Bronchial epithelial cell (primary cell): ENCODE measurements at regions not wholly inside any gene's neighbourhood (a gene's known extent, or its start where the extent isn't known, plus 50 kb on each side); places are given as distances from the start of the nearest gene placed in this dataset.

ENCODE experiments used
- DNase-seq: peaks from one replicate; pipeline ENCODE4 v3.0.0-alpha.2; 2010; ENCODE audit warnings: low read depth
- FAIRE-seq: peaks from 2 replicates; lab custom pipeline; 2011; peaks lifted over from hg19 to GRCh38; lab: Jason Lieb, UNC
- H3K27me3 ChIP-seq: 2 replicates; pipeline ENCODE4 v1.5.1; 2011; ENCODE audit warnings: low read length; ENCODE audit not compliant: control insufficient read depth, insufficient read depth
- H3K36me3 ChIP-seq: 2 replicates; pipeline ENCODE4 v1.5.1; 2011; ENCODE audit warnings: low read length; ENCODE audit not compliant: control insufficient read depth, insufficient read depth
- H3K4me3 ChIP-seq: 2 replicates; pipeline ENCODE4 v1.5.1; 2011; ENCODE audit warnings: mild to moderate bottlenecking, low read depth, low read length, control low read depth
- TF ChIP-seq, protein P1 (sequence below): IDR thresholded peaks from 2 replicates; pipeline ENCODE4 v1.5.1; 2011; ENCODE audit warnings: mild to moderate bottlenecking, moderate library complexity, low read length, control low read depth, inconsistent platforms; ENCODE audit not compliant: insufficient read depth, severe bottlenecking

DNA sequence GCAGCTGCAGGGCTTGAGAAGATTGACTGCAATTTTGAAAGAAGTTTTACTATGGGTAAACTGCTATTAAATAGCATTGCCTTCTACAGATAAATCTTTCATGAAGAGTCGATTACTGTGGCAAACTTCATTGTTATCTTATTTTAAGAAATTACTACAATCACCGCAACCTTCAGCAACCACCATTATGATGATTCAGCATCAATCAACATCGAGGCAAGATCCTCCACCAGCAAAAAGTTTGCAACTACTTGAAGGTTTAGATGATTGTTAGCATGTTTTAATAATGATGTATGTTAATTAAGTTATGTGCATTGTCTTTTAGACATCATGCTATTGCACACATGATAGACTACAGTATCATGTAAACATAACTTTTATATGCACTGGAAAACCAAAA lies 1511.0 kb downstream of the FSTL5 start:
- H3K27me3 ChIP-seq, result no peaks in the 10 kb centered on the region
- no peaks in the 10 kb centered on the region for H3K36me3 ChIP-seq
- FAIRE-seq (no peak), DNase-seq (no peak)
- no peak overlapping the region for H3K4me3 ChIP-seq
- TF ChIP-seq, protein P1, sequence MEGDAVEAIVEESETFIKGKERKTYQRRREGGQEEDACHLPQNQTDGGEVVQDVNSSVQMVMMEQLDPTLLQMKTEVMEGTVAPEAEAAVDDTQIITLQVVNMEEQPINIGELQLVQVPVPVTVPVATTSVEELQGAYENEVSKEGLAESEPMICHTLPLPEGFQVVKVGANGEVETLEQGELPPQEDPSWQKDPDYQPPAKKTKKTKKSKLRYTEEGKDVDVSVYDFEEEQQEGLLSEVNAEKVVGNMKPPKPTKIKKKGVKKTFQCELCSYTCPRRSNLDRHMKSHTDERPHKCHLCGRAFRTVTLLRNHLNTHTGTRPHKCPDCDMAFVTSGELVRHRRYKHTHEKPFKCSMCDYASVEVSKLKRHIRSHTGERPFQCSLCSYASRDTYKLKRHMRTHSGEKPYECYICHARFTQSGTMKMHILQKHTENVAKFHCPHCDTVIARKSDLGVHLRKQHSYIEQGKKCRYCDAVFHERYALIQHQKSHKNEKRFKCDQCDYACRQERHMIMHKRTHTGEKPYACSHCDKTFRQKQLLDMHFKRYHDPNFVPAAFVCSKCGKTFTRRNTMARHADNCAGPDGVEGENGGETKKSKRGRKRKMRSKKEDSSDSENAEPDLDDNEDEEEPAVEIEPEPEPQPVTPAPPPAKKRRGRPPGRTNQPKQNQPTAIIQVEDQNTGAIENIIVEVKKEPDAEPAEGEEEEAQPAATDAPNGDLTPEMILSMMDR, result no peak

DNA sequence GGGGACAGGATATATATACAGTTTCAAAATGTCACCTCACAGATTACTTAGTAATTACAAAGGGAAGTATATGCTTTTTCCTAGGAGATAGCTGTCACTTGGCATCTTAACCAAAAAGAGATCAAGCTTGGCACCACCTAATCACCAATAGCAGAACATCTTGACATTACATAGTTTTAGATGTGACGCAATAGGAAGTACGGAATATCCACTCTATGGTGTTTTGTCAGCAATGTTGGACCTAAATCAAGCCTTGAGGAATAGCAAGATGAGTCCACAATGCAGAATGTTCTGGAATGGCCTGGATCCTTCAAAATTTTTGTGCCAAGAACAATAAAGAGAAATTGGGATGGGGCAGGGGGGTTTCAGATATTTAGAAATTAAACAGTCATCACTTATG lies 1488.2 kb downstream of the FSTL5 start:
- DNase-seq (no peak), FAIRE-seq (no peak)
- H3K27me3 ChIP-seq, result no peaks in the 10 kb centered on the region
- TF ChIP-seq, protein P1, result no peak
- H3K36me3 ChIP-seq, result no peaks in the 10 kb centered on the region
- H3K4me3 ChIP-seq, result no peak overlapping the region

DNA sequence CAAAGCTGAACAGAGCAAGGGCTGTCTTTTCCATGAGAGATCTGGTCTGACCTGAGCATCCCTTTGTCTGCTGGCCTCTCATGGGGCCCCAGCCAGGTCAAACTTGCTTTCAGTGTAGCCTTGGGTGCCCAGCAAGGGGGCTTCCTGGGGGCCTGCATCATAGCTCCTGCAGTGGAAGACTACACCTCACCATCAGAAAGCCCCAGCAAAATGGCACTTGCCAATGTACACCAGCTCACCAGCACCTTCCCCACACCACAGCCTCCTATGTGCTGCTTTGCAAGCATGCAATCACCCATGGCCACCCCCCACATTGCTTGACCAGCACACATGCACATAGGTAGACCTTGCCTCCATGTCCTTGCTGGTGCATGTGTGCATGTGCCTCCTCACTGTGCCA lies 1478.1 kb downstream of the FSTL5 start:
- TF ChIP-seq, protein P1, result no peak
- Histone ChIP-seq H3K4me3 (no peak overlapping the region), H3K36me3 (no peaks in the 10 kb centered on the region), H3K27me3 (no peaks in the 10 kb centered on the region)
- DNase-seq (no peak), FAIRE-seq (peak; percentile 43)

DNA sequence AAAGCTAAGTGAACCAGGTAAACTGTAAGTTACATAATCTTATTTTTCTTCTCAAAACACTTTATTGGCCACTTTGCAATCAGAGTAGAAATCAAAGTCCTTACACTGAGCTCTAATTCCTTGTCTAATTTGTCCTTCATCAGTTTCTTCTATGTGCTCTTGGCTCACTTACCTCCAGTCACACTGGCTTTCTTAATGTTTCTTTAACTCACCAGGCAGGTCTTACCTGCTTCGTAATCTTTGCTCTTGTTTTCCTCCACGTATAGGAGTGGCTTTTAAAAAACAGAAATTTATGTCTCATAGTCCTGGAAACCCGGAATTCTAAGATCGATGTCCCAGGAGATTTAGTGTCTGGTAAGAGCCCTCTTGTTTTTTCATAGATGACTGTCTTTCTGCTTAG lies 1462.1 kb downstream of the FSTL5 start:
- no peaks in the 10 kb centered on the region for H3K27me3 ChIP-seq
- TF ChIP-seq, protein P1, result no peak
- FAIRE-seq (no peak), DNase-seq (no peak)
- no peaks in the 10 kb centered on the region for H3K36me3 ChIP-seq
- H3K4me3 ChIP-seq, result no peak overlapping the region

DNA sequence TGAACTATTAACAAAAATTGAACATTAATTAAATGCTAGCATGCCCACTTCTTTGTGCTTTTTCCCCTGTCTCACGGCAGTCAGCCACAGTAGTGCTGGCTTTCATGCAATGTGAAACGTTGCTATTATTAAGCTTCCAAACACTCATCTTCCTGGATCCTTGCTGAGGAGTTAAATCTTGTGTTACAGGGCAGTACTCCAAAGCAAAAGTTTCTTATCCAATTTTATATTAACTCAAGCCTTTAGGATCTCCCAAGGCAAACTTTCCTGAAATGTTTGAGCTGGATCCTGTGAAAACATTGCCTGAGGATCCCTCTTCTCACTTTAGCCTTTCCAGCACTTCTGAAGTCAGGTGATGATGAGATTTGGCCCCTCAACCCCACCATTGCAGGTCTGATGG lies 1454.8 kb downstream of the FSTL5 start:
- Histone ChIP-seq H3K36me3 (no peaks in the 10 kb centered on the region), H3K27me3 (no peaks in the 10 kb centered on the region), H3K4me3 (no peak overlapping the region)
- FAIRE-seq (no peak), DNase-seq (no peak)
- TF ChIP-seq, protein P1, result no peak

DNA sequence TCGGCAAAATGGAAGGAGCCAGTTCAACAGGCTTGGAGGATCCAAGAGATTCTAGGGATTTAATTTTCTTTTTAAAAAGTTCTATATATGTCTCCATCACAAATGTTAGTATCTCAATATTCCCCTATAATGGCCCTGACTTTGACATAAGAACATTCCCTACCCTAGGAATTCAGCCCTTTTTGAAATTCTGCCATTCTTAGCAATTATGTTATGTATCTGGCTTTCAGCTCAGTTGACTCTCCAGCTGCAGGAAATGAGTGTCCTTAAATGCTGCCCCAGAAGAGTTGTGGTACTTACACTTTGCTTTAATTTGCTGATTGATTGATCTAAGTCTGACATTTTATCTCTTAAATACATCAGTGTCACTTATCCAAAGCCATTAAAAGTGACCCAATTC lies 1454.3 kb downstream of the FSTL5 start:
- TF ChIP-seq, protein P1, result no peak
- Histone ChIP-seq H3K27me3 (no peaks in the 10 kb centered on the region), H3K36me3 (no peaks in the 10 kb centered on the region), H3K4me3 (no peak overlapping the region)
- DNase-seq (no peak), FAIRE-seq (no peak)
